ENCODE measurements at regions not wholly inside any gene's neighbourhood (a gene's known extent, or its start where the extent isn't known, plus 50 kb on each side); places are given as distances from the start of the nearest gene placed in this dataset.

DNA sequence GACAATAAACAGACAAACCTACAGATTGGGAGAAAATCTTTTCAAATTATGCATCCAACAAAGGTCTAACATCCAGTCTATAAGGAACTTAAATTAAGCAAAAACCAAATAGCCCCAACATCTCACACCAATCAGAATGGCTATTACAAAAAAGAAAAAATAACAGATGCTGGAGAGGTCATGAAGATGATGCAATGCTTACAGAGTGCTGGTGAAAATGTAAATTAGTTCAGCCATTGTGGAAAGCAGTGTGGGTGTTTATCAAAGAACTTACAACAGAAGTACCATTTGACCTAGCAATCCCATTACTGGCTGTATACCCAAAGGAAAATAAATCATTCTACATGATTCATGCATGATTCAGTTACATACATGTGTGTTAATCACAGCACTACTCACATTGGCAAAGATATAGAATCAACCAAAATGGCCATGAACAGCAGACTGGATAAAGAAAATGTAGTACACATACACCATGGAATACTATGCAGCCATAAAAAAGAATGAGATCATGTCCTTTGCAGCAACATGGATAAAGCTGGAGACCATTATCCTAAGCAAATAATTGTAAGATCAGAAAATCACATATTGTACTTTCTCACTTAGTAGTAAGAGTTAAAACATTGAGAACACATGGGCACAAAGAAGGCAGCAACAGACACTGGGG is 223.9 kb upstream of the WSB1 start:
- Histone ChIP-seq H3K9ac (no peak overlapping the region), H3F3A (replicated peaks; ENCODE audit: insufficient read depth) (no peaks in the 10 kb centered on the region), H3K4me2 (no peak overlapping the region), H2AFZ (ENCODE audit: low read depth) (no peak overlapping the region), H4K20me1 (ENCODE audit: insufficient read depth) (0 out of 2 replicates have a peak, but pooled peaks cover under 1% of the 10 kb centered on the region), H3K27ac (ENCODE audit: low read depth in 2 of 2, low read length in 1 of 2) (no peak overlapping the region), H3K4me3 (ENCODE audit: low read depth in 2 of 2, low read length in 1 of 2) (no peak overlapping the region), H3K79me2 (ENCODE audit: insufficient read depth) (no peaks in the 10 kb centered on the region), H3K36me3 (replicated peaks in 1 of 2; ENCODE audit: control insufficient read depth in 1 of 2, insufficient read depth in 2 of 2, low read length in 1 of 2) (peaks cover 81 to 90% of the 10 kb centered on the region in 2 experiments), H3K27me3 (ENCODE audit: insufficient read depth) (no peaks in the 10 kb centered on the region), H3K4me1 (ENCODE audit: control insufficient read depth in 1 of 2, insufficient read depth in 2 of 2, low read depth in 1 of 2, low read length in 1 of 2) (peaks cover 0 to 3% of the 10 kb centered on the region in 2 experiments; a peak in 1 of 4 replicates), H3K9me2 (no peaks in the 10 kb centered on the region), H3K9me3 (no peaks in the 10 kb centered on the region)
- no peak for TF ChIP-seq FOSL2 (IDR thresholded peaks at IDR 0.05; ENCODE audit: borderline replicate concordance, low read depth)
- TF ChIP-seq, protein P1, sequence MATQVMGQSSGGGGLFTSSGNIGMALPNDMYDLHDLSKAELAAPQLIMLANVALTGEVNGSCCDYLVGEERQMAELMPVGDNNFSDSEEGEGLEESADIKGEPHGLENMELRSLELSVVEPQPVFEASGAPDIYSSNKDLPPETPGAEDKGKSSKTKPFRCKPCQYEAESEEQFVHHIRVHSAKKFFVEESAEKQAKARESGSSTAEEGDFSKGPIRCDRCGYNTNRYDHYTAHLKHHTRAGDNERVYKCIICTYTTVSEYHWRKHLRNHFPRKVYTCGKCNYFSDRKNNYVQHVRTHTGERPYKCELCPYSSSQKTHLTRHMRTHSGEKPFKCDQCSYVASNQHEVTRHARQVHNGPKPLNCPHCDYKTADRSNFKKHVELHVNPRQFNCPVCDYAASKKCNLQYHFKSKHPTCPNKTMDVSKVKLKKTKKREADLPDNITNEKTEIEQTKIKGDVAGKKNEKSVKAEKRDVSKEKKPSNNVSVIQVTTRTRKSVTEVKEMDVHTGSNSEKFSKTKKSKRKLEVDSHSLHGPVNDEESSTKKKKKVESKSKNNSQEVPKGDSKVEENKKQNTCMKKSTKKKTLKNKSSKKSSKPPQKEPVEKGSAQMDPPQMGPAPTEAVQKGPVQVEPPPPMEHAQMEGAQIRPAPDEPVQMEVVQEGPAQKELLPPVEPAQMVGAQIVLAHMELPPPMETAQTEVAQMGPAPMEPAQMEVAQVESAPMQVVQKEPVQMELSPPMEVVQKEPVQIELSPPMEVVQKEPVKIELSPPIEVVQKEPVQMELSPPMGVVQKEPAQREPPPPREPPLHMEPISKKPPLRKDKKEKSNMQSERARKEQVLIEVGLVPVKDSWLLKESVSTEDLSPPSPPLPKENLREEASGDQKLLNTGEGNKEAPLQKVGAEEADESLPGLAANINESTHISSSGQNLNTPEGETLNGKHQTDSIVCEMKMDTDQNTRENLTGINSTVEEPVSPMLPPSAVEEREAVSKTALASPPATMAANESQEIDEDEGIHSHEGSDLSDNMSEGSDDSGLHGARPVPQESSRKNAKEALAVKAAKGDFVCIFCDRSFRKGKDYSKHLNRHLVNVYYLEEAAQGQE (IDR thresholded peaks at IDR 0.05; ENCODE audit: low read depth, low read length), result no peak
- no peak for TF ChIP-seq NFIC (IDR thresholded peaks at IDR 0.05; ENCODE audit: borderline replicate concordance)
- TF ChIP-seq, protein P2, sequence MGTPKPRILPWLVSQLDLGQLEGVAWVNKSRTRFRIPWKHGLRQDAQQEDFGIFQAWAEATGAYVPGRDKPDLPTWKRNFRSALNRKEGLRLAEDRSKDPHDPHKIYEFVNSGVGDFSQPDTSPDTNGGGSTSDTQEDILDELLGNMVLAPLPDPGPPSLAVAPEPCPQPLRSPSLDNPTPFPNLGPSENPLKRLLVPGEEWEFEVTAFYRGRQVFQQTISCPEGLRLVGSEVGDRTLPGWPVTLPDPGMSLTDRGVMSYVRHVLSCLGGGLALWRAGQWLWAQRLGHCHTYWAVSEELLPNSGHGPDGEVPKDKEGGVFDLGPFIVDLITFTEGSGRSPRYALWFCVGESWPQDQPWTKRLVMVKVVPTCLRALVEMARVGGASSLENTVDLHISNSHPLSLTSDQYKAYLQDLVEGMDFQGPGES (IDR thresholded peaks at IDR 0.05; ENCODE audit: low read depth, low read length), result no peak
- no peak for TF ChIP-seq EZH2phosphoT487 (IDR thresholded peaks at IDR 0.05; ENCODE audit: borderline replicate concordance, low read depth)
- TF ChIP-seq JUND (IDR thresholded peaks at IDR 0.05), result no peak
- no peak for TF ChIP-seq SMC3 (IDR thresholded peaks at IDR 0.05; ENCODE audit: low read depth, low read length)
- no peak for TF ChIP-seq CHD2 (IDR thresholded peaks at IDR 0.05; ENCODE audit: low read length, partially characterized antibody)
- no peak for TF ChIP-seq TEAD4 (IDR thresholded peaks at IDR 0.05; ENCODE audit: borderline replicate concordance, insufficient read depth)
- TF ChIP-seq, protein P3, sequence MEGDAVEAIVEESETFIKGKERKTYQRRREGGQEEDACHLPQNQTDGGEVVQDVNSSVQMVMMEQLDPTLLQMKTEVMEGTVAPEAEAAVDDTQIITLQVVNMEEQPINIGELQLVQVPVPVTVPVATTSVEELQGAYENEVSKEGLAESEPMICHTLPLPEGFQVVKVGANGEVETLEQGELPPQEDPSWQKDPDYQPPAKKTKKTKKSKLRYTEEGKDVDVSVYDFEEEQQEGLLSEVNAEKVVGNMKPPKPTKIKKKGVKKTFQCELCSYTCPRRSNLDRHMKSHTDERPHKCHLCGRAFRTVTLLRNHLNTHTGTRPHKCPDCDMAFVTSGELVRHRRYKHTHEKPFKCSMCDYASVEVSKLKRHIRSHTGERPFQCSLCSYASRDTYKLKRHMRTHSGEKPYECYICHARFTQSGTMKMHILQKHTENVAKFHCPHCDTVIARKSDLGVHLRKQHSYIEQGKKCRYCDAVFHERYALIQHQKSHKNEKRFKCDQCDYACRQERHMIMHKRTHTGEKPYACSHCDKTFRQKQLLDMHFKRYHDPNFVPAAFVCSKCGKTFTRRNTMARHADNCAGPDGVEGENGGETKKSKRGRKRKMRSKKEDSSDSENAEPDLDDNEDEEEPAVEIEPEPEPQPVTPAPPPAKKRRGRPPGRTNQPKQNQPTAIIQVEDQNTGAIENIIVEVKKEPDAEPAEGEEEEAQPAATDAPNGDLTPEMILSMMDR (IDR thresholded peaks at IDR 0.05), result no peak
- TF ChIP-seq ELF1 (IDR thresholded peaks at IDR 0.05), result no peak
- no peak for TF ChIP-seq SIN3A (IDR thresholded peaks at IDR 0.05; ENCODE audit: borderline replicate concordance, low read depth, low read length)
- no peak for TF ChIP-seq FOXJ3 (CRISPR knock-in tag; IDR thresholded peaks at IDR 0.05)
- POLR2A ChIA-PET, result no interaction called here
- CTCF ChIA-PET, result no interaction called here
- DNase-seq, result no peak

All from SK-N-SH (cell line).